ENCODE measurements at regions not wholly inside any gene's neighbourhood (a gene's known extent, or its start where the extent isn't known, plus 50 kb on each side); places are given as distances from the start of the nearest gene placed in this dataset.

- Histone ChIP-seq H2BK5ac (ENCODE audit: low read depth, low read length, poor library complexity, severe bottlenecking) (peak overlapping the region; percentile 75), H3K27me3 (ENCODE audit: control insufficient read depth in 1 of 2, insufficient read depth in 1 of 2, low read length in 2 of 2) (no peaks in the 10 kb centered on the region), H3K27ac (ENCODE audit: low read length, poor library complexity, severe bottlenecking) (peak overlapping the region; percentile 98), H3K18ac (ENCODE audit: low read depth in 1 of 2, low read length in 2 of 2) (no peak overlapping the region), H3K9ac (ENCODE audit: low read length) (peak overlapping the region; percentile 25), H3K4me1 (ENCODE audit: control insufficient read depth, insufficient read depth, low read depth, low read length) (no peaks in the 10 kb centered on the region), H3K4me3 (ENCODE audit: insufficient read depth in 1 of 2, low read depth in 1 of 2, low read length in 2 of 2) (peak overlapping the region in 1 of 2 experiments; percentile 20), H3K9me3 (ENCODE audit: control insufficient read depth, low read length) (peaks cover 14% of the 10 kb centered on the region), H3K14ac (ENCODE audit: low read length in 2 of 2) (no peak overlapping the region), H3K79me1 (replicated peaks; ENCODE audit: low read length, poor library complexity, severe bottlenecking) (no peaks in the 10 kb centered on the region), H2BK12ac (ENCODE audit: low read length in 2 of 2) (peak overlapping the region in 1 of 2 experiments; percentile 21), H2BK120ac (ENCODE audit: low read depth, low read length) (no peak overlapping the region), H3K36me3 (ENCODE audit: control insufficient read depth in 1 of 2, insufficient read depth in 2 of 2, low read depth in 1 of 2, low read length in 2 of 2) (no peaks in the 10 kb centered on the region), H3K23ac (ENCODE audit: low read length in 2 of 2) (no peak overlapping the region), H3K4ac (ENCODE audit: low read depth in 1 of 2, low read length in 2 of 2) (no peak overlapping the region), H3K4me2 (ENCODE audit: low read length, poor library complexity, severe bottlenecking) (no peak overlapping the region), H2AFZ (ENCODE audit: low read depth, low read length) (no peak overlapping the region), H4K91ac (ENCODE audit: low read length) (no peak overlapping the region), H2BK15ac (ENCODE audit: low read depth, poor library complexity, severe bottlenecking) (no peak overlapping the region), H2AK5ac (ENCODE audit: low read length, severe bottlenecking) (peak overlapping the region; percentile 100), H4K8ac (ENCODE audit: low read length) (peak overlapping the region; percentile 12)
- 50% methylated on average over 1 of the region's 7 CpGs for WGBS
- DNase-seq = peak; percentile 80
Observed at GRCh38 chr3:99394831-99395778, 243.3 kb upstream of the COL8A1 start.

GRCh38 chr3:99393961-99394360 is 244.4 kb upstream of the COL8A1 start:
- Histone ChIP-seq H2AFZ (ENCODE audit: low read depth, low read length) (no peak overlapping the region), H3K4me1 (ENCODE audit: control insufficient read depth, insufficient read depth, low read depth, low read length) (no peaks in the 10 kb centered on the region), H2BK5ac (ENCODE audit: low read depth, low read length, poor library complexity, severe bottlenecking) (no peak overlapping the region), H2BK15ac (ENCODE audit: low read depth, poor library complexity, severe bottlenecking) (no peak overlapping the region), H3K18ac (ENCODE audit: low read depth in 1 of 2, low read length in 2 of 2) (no peak overlapping the region), H3K4me3 (ENCODE audit: insufficient read depth in 1 of 2, low read depth in 1 of 2, low read length in 2 of 2) (no peak overlapping the region), H3K27me3 (ENCODE audit: control insufficient read depth in 1 of 2, insufficient read depth in 1 of 2, low read length in 2 of 2) (no peaks in the 10 kb centered on the region), H3K23ac (ENCODE audit: low read length in 2 of 2) (no peak overlapping the region), H3K4me2 (ENCODE audit: low read length, poor library complexity, severe bottlenecking) (no peak overlapping the region), H2AK5ac (ENCODE audit: low read length, severe bottlenecking) (peak overlapping the region; percentile 100), H3K36me3 (ENCODE audit: control insufficient read depth in 1 of 2, insufficient read depth in 2 of 2, low read depth in 1 of 2, low read length in 2 of 2) (no peaks in the 10 kb centered on the region), H2BK120ac (ENCODE audit: low read depth, low read length) (no peak overlapping the region), H3K9ac (ENCODE audit: low read length) (no peak overlapping the region), H2BK12ac (ENCODE audit: low read length in 2 of 2) (no peak overlapping the region), H3K14ac (ENCODE audit: low read length in 2 of 2) (no peak overlapping the region), H3K4ac (ENCODE audit: low read depth in 1 of 2, low read length in 2 of 2) (no peak overlapping the region), H3K79me1 (replicated peaks; ENCODE audit: low read length, poor library complexity, severe bottlenecking) (no peaks in the 10 kb centered on the region), H4K91ac (ENCODE audit: low read length) (no peak overlapping the region), H4K8ac (ENCODE audit: low read length) (no peak overlapping the region), H3K9me3 (ENCODE audit: control insufficient read depth, low read length) (peaks cover 7% of the 10 kb centered on the region), H3K27ac (ENCODE audit: low read length, poor library complexity, severe bottlenecking) (peak overlapping the region; percentile 98)
- no peak for DNase-seq
- 99% methylated on average over 2 of the region's 2 CpGs for WGBS

GRCh38 chr3:99388780-99389179 is 249.6 kb upstream of the COL8A1 start:
- Histone ChIP-seq H3K4ac (ENCODE audit: low read depth in 1 of 2, low read length in 2 of 2) (no peak overlapping the region), H3K9me3 (ENCODE audit: control insufficient read depth, low read length) (no peaks in the 10 kb centered on the region)
- DNase-seq = no peak

GRCh38 chr3:99384596-99384995 is 253.8 kb upstream of the COL8A1 start:
- no peak overlapping the region for H3K4ac ChIP-seq (ENCODE audit: low read depth in 1 of 2, low read length in 2 of 2)
- H2AFZ ChIP-seq (ENCODE audit: low read depth, low read length) = no peak overlapping the region
- H2BK120ac ChIP-seq (ENCODE audit: low read depth, low read length) = no peak overlapping the region
- no peaks in the 10 kb centered on the region for H3K79me1 ChIP-seq (replicated peaks; ENCODE audit: low read length, poor library complexity, severe bottlenecking)
- H3K4me1 ChIP-seq (ENCODE audit: control insufficient read depth, insufficient read depth, low read depth, low read length) = no peaks in the 10 kb centered on the region
- no peak overlapping the region for H3K18ac ChIP-seq (ENCODE audit: low read depth in 1 of 2, low read length in 2 of 2)
- H4K8ac ChIP-seq (ENCODE audit: low read length) = no peak overlapping the region
- no peaks in the 10 kb centered on the region for H3K36me3 ChIP-seq (ENCODE audit: control insufficient read depth in 1 of 2, insufficient read depth in 2 of 2, low read depth in 1 of 2, low read length in 2 of 2)
- no peak overlapping the region for H2BK12ac ChIP-seq (ENCODE audit: low read length in 2 of 2)
- no peak overlapping the region for H3K27ac ChIP-seq (ENCODE audit: low read length, poor library complexity, severe bottlenecking)
- H3K4me2 ChIP-seq (ENCODE audit: low read length, poor library complexity, severe bottlenecking) = no peak overlapping the region
- no peak overlapping the region for H4K91ac ChIP-seq (ENCODE audit: low read length)
- H3K9me3 ChIP-seq (ENCODE audit: control insufficient read depth, low read length) = peaks cover 9% of the 10 kb centered on the region
- H3K9ac ChIP-seq (ENCODE audit: low read length) = no peak overlapping the region
- DNase-seq = no peak
- no peak overlapping the region for H2AK5ac ChIP-seq (ENCODE audit: low read length, severe bottlenecking)
- no peak overlapping the region for H3K14ac ChIP-seq (ENCODE audit: low read length in 2 of 2)
- H3K23ac ChIP-seq (ENCODE audit: low read length in 2 of 2) = no peak overlapping the region
- no peak overlapping the region for H3K4me3 ChIP-seq (ENCODE audit: insufficient read depth in 1 of 2, low read depth in 1 of 2, low read length in 2 of 2)
- no peaks in the 10 kb centered on the region for H3K27me3 ChIP-seq (ENCODE audit: control insufficient read depth in 1 of 2, insufficient read depth in 1 of 2, low read length in 2 of 2)
- no peak overlapping the region for H2BK15ac ChIP-seq (ENCODE audit: low read depth, poor library complexity, severe bottlenecking)
- H2BK5ac ChIP-seq (ENCODE audit: low read depth, low read length, poor library complexity, severe bottlenecking) = no peak overlapping the region

More at GRCh38 chr3:99388780-99389179, 249.6 kb upstream of the COL8A1 start:
- Histone ChIP-seq H3K36me3 (ENCODE audit: control insufficient read depth in 1 of 2, insufficient read depth in 2 of 2, low read depth in 1 of 2, low read length in 2 of 2) (no peaks in the 10 kb centered on the region), H2BK5ac (ENCODE audit: low read depth, low read length, poor library complexity, severe bottlenecking) (no peak overlapping the region), H3K27ac (ENCODE audit: low read length, poor library complexity, severe bottlenecking) (no peak overlapping the region), H2AK5ac (ENCODE audit: low read length, severe bottlenecking) (no peak overlapping the region), H4K8ac (ENCODE audit: low read length) (no peak overlapping the region), H3K14ac (ENCODE audit: low read length in 2 of 2) (no peak overlapping the region), H3K79me1 (replicated peaks; ENCODE audit: low read length, poor library complexity, severe bottlenecking) (no peaks in the 10 kb centered on the region), H2BK15ac (ENCODE audit: low read depth, poor library complexity, severe bottlenecking) (no peak overlapping the region), H3K4me2 (ENCODE audit: low read length, poor library complexity, severe bottlenecking) (no peak overlapping the region), H3K4me1 (ENCODE audit: control insufficient read depth, insufficient read depth, low read depth, low read length) (no peaks in the 10 kb centered on the region), H2AFZ (ENCODE audit: low read depth, low read length) (no peak overlapping the region), H4K91ac (ENCODE audit: low read length) (no peak overlapping the region), H3K27me3 (ENCODE audit: control insufficient read depth in 1 of 2, insufficient read depth in 1 of 2, low read length in 2 of 2) (no peaks in the 10 kb centered on the region), H3K23ac (ENCODE audit: low read length in 2 of 2) (no peak overlapping the region), H2BK12ac (ENCODE audit: low read length in 2 of 2) (no peak overlapping the region), H3K9ac (ENCODE audit: low read length) (no peak overlapping the region), H3K4me3 (ENCODE audit: insufficient read depth in 1 of 2, low read depth in 1 of 2, low read length in 2 of 2) (no peak overlapping the region), H3K18ac (ENCODE audit: low read depth in 1 of 2, low read length in 2 of 2) (no peak overlapping the region), H2BK120ac (ENCODE audit: low read depth, low read length) (no peak overlapping the region)
